ENCODE measurements at regions not wholly inside any gene's neighbourhood (a gene's known extent, or its start where the extent isn't known, plus 50 kb on each side); places are given as distances from the start of the nearest gene placed in this dataset.

DNA sequence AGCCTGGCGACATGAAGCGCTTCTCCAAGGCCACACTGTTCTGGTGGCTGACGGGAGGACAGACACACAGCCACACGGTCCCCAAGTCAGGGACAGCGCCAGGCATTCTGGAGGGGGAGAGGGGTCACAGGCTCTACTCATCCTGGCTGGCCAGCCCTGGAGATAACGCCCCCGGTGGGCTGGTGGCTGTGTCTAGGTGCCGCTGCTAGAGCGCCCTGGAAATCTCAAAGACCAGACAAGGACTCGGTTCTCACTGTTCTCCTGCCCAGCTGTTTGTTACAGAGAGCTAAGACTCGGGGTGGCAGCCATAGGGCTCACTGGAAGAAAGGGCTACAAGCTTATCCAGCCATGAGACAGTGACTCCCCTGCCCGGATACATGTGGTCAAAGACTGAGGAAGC lies 72.0 kb downstream of the KCNF1 start:
- H3K27ac ChIP-seq, result no peak overlapping the region
- CTCF ChIA-PET, result no interaction called here
- DNase-seq (ENCODE audit: low spot score), result no peak
- TF ChIP-seq, protein P1, sequence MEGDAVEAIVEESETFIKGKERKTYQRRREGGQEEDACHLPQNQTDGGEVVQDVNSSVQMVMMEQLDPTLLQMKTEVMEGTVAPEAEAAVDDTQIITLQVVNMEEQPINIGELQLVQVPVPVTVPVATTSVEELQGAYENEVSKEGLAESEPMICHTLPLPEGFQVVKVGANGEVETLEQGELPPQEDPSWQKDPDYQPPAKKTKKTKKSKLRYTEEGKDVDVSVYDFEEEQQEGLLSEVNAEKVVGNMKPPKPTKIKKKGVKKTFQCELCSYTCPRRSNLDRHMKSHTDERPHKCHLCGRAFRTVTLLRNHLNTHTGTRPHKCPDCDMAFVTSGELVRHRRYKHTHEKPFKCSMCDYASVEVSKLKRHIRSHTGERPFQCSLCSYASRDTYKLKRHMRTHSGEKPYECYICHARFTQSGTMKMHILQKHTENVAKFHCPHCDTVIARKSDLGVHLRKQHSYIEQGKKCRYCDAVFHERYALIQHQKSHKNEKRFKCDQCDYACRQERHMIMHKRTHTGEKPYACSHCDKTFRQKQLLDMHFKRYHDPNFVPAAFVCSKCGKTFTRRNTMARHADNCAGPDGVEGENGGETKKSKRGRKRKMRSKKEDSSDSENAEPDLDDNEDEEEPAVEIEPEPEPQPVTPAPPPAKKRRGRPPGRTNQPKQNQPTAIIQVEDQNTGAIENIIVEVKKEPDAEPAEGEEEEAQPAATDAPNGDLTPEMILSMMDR (conservative IDR thresholded peaks at IDR 0.05; ENCODE audit: low read depth), result no peak
- POLR2A ChIA-PET (ENCODE audit: low non-redundant PET), result no interaction called here

GRCh38 chr2:10984418-10985135 lies 72.8 kb downstream of the KCNF1 start:
- TF ChIP-seq, protein P1 (conservative IDR thresholded peaks at IDR 0.05; ENCODE audit: low read depth), result no peak
- H3K27ac ChIP-seq, result no peak overlapping the region
- ChIA-PET CTCF (no interaction called here), POLR2A (ENCODE audit: low non-redundant PET) (no interaction called here)
- DNase-seq (ENCODE audit: low spot score), result no peak

- POLR2A ChIA-PET (ENCODE audit: low non-redundant PET), result no interaction called here
- no peak for DNase-seq (ENCODE audit: low spot score)
- H3K27ac ChIP-seq, result no peak overlapping the region
- CTCF ChIA-PET, result no interaction called here
- TF ChIP-seq, protein P1 (conservative IDR thresholded peaks at IDR 0.05; ENCODE audit: low read depth), result no peak
Measured at GRCh38 chr2:10985260-10985659, 73.5 kb downstream of the KCNF1 start.

DNA sequence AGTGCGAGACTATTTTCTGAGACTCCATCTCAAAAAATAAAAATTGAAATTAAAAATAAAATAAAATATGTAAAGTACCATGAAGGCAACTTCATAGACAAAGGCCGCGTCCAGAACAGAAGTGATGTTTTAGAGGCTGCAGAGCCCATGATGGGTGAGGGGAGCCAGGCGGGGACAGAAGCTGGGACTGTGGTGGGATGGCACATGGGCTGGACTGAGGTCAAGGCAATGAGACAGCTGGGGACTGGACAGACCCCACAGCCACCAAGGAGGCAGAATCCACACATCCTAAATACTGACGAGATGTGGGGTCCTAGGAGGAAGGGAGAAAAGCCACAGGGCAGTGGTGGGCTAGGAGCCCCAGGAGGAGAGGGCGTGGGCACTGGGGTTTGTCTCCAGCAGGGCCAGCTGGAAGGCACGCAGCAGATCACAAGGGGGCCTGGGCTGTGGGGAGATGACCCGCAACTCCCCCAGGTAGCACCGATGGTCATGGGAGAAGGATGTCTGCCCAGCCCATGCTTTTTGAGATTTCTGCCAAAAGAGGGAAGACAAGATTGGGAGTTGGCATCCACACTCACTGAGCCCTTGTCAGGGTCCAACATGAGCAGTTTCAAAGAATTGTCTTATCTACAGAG lies 74.3 kb downstream of the KCNF1 start:
- ChIA-PET POLR2A (ENCODE audit: low non-redundant PET) (no interaction called here), CTCF (no interaction called here)
- DNase-seq (ENCODE audit: low spot score), result no peak
- no peak overlapping the region for H3K27ac ChIP-seq
- TF ChIP-seq, protein P1 (conservative IDR thresholded peaks at IDR 0.05; ENCODE audit: low read depth), result no peak

GRCh38 chr2:10987439-10987838 lies 75.7 kb downstream of the KCNF1 start:
- ChIA-PET POLR2A (ENCODE audit: low non-redundant PET) (no interaction called here), CTCF (interaction anchor here (0.7 kb wide), 1 partner anchor 8 kb away, joined by 3 read pairs; no protein-coding TSS in a partner anchor)
- TF ChIP-seq, protein P1 (conservative IDR thresholded peaks at IDR 0.05; ENCODE audit: low read depth), result no peak
- DNase-seq (ENCODE audit: low spot score), result no peak
- H3K27ac ChIP-seq, result no peak overlapping the region

DNA sequence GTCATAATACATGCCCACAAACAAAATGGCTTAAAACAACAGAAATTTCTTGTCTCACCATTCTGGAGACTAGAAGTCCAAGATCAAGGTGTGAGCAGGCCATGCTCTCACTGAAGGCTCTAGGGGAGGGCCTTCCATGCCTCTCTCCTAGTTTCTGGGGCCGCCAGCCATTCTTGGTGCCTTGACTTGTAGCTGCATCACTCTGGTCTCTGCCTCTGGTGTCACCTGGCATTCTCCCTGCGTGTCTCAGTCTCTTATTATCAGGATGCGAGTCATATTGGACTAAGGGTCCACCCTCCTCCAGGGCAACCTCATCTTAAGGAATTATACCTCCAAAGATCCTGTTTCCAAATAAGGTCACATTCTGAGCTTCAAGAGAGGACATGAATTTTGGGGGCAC lies 76.1 kb downstream of the KCNF1 start:
- TF ChIP-seq, protein P1 (conservative IDR thresholded peaks at IDR 0.05; ENCODE audit: low read depth), result no peak
- ChIA-PET CTCF (no interaction called here), POLR2A (ENCODE audit: low non-redundant PET) (no interaction called here)
- no peak overlapping the region for H3K27ac ChIP-seq
- DNase-seq (ENCODE audit: low spot score), result no peak
